T47D (cell line): ENCODE measurements at regions not wholly inside any gene's neighbourhood (a gene's known extent, or its start where the extent isn't known, plus 50 kb on each side); places are given as distances from the start of the nearest gene placed in this dataset.

Experiments
- DNase-seq, 2 experiments: peaks; one replicate each; pipeline versions ENCODE4 v3.0.0 to v3.0.0-alpha.2; 2011 to 2012; ENCODE audit warnings: low read depth in 1 of 2, low spot score in 1 of 2
- JUND ChIP-seq: IDR thresholded peaks from 2 replicates; pipeline ENCODE4 v1.6.1; 2012; ENCODE audit warnings: low read depth
- in situ Hi-C: cut with HindIII; loops from 2 replicates; pipeline ENCODE4 v1.10.0; 2016; ENCODE audit warnings: low sequenced_read_pairs, low pct_unique_long_range_greater_than_20kb

GRCh38 chr3:178458313-178459037 lies 77.8 kb upstream of the KCNMB2 start:
- no peak for DNase-seq
- in situ Hi-C loops, result no loop called here
- no peak for TF ChIP-seq JUND

- no peak for DNase-seq
- no peak for TF ChIP-seq JUND
- in situ Hi-C loops, result no loop called here
Observed at GRCh38 chr3:178459038-178459410, 77.2 kb upstream of the KCNMB2 start.

GRCh38 chr3:178465260-178466180 lies 70.7 kb upstream of the KCNMB2 start:
- TF ChIP-seq JUND, result no peak
- in situ Hi-C loops, result no loop called here
- DNase-seq, result no peak

GRCh38 chr3:178472941-178473340 lies 63.3 kb upstream of the KCNMB2 start:
- in situ Hi-C loops, result no loop called here
- DNase-seq, result no peak
- no peak for TF ChIP-seq JUND

- TF ChIP-seq JUND, result no peak
- no peak for DNase-seq
- in situ Hi-C loops, result no loop called here
Observed at GRCh38 chr3:178474526-178474925, 61.7 kb upstream of the KCNMB2 start.

- peak in 1 of 2 experiments; percentile 32 for DNase-seq
- in situ Hi-C loops, result no loop called here
- no peak for TF ChIP-seq JUND
Observed at GRCh38 chr3:178475062-178475461, 61.2 kb upstream of the KCNMB2 start.

GRCh38 chr3:178476886-178477285 lies 59.4 kb upstream of the KCNMB2 start:
- in situ Hi-C loops, result no loop called here
- no peak for TF ChIP-seq JUND

GRCh38 chr3:178479446-178479845 lies 56.8 kb upstream of the KCNMB2 start:
- no peak for TF ChIP-seq JUND
- no peak for DNase-seq
- in situ Hi-C loops, result no loop called here

More at GRCh38 chr3:178476886-178477285, 59.4 kb upstream of the KCNMB2 start:
- no peak for DNase-seq

- in situ Hi-C loops, result no loop called here
- TF ChIP-seq JUND, result no peak
Observed at GRCh38 chr3:178479860-178480259, 56.4 kb upstream of the KCNMB2 start.

GRCh38 chr3:178480274-178480673 lies 56.0 kb upstream of the KCNMB2 start:
- no peak for DNase-seq
- no peak for TF ChIP-seq JUND
- in situ Hi-C loops, result no loop called here

More at GRCh38 chr3:178479860-178480259, 56.4 kb upstream of the KCNMB2 start:
- no peak for DNase-seq

- TF ChIP-seq JUND, result no peak
- in situ Hi-C loops, result no loop called here
- DNase-seq, result no peak
Observed at GRCh38 chr3:178480795-178481194, 55.4 kb upstream of the KCNMB2 start.

GRCh38 chr3:178482981-178483380 lies 53.3 kb upstream of the KCNMB2 start:
- no peak for TF ChIP-seq JUND
- in situ Hi-C loops, result no loop called here
- DNase-seq, result no peak

- in situ Hi-C loops, result no loop called here
- no peak for DNase-seq
- TF ChIP-seq JUND, result no peak
Observed at GRCh38 chr3:178483704-178484103, 52.5 kb upstream of the KCNMB2 start.
